Medulla oblongata (tissue), 1 donor: ENCODE measurements at regions not wholly inside any gene's neighbourhood (a gene's known extent, or its start where the extent isn't known, plus 50 kb on each side); places are given as distances from the start of the nearest gene placed in this dataset.
"Not testable (repeated sequence)": the region's sequence is repeated elsewhere in the genome, so short reads cannot be mapped to it uniquely, and the experiment has no call there.

Experiments used
- DNase-seq: peaks from one replicate; pipeline ENCODE4 v3.0.0-alpha.2; 2015; ENCODE audit errors: extremely low spot score

DNA sequence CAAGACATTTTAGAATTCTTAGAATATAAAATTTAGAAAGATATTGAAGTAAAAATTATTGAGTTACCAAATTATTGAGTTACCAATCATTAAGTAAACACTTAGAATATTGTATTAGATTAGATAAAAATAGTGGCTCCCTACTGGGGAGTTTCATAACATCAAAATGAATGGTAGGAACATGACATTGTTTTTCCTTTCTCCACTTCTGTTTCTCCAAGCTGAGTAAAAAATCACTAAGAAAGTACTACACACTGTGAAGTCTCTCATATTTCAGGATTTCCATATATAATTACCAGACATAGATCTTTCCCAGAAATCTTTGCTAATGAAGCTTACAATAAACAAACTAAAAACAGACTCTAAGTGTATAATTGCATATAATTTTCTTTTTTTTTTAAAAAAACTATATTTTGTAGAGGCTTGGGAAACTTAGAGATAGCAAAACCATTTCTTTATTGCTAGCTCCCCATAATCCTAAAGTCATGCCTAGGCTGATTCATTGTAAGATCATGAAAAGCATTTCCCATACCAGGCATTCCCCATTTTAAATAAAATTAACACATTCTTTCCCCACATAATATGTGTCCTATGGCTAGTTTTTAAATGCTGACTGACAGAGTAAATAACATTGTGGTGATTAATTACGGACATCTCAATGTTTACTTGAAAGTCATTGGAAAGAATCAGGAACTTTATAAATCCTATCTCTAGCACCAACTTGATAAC is 1408.7 kb upstream of the GOT2 start:
- DNase-seq = no peak

DNA sequence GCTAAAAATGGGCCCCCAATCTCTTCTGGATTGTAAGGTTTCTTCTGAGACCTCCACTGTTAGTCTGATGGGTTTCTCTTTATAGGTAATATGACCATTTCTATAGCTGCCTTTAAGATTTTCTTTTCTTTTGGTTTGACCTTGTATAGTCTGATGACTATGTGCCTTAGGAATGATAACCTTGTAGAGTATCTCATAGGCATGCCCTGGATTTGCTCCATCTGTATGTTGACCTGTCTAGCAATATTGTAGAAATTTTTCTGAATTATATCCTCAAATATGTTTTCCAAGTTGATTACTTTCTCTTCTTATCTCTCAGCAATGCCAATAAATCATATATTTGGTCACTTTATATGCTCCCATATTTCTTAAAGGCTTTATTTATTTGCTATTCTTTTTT is 1403.8 kb upstream of the GOT2 start:
- no peak for DNase-seq

DNA sequence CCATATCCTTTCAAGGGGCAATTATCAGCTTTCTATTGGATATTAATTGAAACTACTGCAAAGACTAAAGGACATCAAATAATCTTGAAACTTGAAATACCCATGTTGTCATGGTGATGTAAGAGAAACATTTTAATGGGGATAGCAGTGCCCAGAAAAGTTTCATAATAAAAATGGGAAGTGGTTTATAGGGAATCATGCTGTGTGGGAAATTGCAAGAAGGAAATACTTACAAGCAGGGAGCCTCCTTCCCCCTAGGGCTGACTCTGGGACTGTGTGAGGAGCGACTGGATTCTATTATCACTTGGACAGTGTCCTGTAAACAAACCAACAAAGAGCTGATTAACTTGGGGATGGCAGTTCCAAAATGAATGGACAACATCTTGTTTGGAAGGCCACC is 1393.1 kb upstream of the GOT2 start:
- no peak for DNase-seq

DNA sequence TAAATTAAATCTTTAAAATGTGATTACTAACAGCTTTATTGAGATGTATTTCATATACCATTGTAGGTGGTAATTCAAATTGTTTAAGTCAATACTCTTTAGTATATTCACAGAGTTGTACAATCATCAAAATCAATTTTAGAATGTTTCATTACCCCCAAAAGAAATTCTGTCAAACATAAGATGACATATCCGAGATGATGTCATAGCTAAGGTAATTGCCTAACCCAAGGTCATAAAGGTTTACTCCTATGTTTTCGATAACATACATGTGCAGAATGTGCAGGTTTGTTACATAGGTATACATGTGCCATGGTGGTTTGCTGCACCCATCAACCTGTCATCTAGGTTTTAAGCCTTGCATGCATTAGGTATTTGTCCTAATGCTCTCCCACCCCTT is 1392.0 kb upstream of the GOT2 start:
- not testable (repeated sequence) for DNase-seq

DNA sequence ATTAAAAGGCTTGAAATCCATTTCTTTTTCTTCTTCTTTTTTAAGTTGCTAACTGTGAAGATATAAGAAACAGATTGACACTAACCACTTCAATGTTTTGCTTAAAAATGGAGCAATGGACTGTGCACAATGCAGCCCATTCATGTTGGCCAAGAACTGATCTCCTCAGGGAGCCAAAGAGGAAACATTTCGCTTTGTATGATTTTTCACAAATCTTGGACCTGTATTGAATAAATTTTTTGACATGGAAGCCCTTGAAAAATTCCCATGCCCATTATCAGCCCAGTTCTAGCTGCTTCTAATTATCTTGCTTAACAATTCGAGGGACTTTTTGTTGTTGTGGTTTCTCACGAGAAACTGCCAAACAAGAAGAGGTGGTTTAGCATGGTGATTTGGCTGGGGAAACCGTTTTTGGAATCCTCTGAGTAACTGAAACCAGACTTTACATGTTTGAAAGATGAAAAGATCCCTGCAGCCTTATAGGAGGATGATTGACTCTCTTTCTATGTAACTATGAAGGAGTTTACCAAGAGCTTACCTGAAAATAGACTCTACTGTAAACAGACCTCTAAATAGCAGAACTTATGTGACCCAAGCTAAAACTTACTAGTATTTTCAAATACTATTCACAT is 1389.4 kb upstream of the GOT2 start:
- DNase-seq = peak; percentile 3

DNA sequence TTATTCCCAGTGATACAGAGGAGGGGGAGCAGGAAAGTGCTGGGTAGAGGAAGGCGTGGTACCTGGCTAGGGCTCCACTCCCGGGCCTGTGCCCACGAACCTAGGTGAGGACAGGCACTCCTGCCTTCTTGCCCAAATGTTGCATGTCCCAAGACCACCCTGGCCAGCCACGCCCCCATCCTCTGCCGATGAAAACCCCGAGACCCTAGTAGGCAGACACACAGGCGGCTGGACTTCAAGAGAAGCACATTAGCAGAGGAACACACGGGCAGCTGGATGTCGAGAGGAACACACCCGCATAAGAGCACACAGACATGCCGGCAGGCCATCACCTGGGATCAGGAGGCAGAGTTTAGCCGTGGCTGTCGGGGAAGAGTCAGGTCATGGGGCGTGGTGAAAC is 1386.5 kb upstream of the GOT2 start:
- DNase-seq = no peak

DNA sequence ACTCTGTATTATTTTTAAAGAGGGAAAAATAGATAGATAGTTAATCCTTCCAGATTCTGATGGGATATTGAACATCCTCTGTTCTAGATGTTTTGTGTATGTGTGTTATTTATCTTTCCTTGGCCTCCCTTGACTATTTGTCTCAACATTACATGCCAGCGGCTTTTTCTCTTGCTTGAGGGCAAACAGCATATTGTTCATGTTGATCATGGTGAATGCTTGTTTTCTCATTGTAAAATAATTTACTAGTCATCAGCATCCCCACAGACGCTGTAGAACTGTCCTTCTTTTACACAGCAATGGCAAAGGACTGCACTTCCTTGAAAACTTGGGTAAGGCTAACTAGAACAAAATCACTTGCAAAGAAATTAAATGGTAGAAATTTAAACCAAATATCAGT is 1376.4 kb upstream of the GOT2 start:
- no peak for DNase-seq

DNA sequence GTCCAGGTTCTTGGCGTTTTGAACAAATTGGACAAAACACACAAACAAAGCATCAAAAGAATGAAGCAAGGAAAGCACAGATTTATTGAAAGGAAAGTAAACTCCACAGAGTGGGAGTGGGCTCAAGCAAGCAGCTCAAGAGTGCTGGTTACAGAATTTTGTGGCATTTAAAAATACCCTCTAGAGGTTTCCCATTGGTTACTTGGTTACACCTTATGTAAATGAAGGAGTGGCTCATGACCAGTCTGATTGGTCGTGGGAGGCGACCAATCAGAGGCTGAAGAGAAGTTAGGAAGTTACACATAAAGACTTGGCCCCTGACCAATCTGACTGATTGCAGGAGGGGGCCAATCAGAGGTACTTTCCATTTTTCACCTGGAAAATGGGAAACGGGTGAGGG is 1373.8 kb upstream of the GOT2 start:
- no peak for DNase-seq

DNA sequence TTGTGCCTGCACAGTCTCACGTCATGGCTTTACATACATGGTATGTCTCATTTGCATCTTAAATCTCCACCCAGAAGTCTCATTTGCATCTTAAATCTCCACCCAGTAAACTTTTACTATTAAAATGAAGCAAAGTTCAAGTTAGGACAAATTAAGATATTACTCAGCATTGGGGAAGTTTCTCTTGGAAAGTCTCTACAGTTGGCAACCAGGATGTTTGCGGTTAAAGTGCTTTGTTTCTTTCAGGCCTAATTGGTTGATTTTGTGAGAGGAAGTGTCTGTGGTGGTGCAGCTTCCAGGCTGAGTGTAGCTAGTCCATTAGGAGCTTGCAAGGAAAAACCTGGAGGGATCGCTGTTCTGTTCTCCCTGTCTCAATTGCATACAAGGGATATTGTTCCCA is 1373.3 kb upstream of the GOT2 start:
- peak; percentile 12 for DNase-seq

DNA sequence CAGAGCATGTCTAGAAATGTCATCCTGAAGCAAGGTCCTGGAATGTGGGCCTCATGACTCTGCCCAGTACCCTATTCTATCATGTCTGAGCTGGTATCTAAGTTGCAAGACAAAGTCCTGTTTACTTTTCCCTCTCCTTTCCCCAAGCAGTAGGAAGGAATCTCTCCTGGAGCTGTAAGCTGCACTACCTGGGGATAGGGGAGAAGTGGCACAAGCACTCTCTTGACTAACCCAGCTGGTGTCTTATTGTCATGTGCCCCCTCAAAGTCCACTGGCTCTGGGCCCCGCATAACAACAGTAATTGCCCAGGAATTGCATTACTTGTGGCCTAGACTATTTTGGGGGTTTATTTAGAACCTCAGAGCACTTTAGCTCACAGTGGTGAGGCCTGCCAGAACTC is 1366.3 kb upstream of the GOT2 start:
- DNase-seq = no peak

DNA sequence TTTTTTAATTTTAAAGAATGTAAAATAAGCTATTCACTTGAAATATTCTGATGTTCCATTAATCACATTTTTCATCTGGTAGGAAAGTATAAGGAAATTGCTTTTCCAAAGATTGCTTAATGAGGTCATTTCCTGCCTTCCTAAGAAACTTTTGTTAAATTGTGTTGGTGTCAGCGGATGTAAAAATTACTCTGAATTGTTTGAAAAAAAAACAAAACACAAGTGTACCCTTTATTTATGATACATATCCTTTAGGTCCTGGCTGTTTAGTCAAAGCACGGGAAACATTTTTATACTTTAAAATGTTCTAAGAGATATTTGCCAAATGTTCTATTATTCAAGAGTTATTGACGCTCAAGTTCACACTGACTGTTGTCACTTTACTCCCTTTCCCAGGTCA is 1357.4 kb upstream of the GOT2 start:
- no peak for DNase-seq

DNA sequence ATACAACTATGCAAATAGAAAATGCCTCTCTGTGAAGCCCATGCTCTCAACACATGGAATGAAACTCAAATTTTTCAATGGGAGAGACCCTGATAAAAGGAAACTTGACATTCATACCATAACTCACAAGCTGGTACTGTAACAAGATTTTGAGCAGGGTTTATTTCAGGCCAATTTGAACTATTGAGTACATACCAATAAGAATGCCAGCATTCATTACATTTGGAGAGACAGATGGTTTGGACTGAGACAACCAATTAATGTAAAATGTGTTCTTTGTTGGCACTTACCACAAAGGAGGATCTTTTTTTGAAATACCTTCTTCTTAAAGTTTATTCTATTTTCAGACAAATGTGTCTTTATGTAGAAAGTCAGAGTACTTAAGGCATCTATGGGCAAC is 1357.0 kb upstream of the GOT2 start:
- no peak for DNase-seq

DNA sequence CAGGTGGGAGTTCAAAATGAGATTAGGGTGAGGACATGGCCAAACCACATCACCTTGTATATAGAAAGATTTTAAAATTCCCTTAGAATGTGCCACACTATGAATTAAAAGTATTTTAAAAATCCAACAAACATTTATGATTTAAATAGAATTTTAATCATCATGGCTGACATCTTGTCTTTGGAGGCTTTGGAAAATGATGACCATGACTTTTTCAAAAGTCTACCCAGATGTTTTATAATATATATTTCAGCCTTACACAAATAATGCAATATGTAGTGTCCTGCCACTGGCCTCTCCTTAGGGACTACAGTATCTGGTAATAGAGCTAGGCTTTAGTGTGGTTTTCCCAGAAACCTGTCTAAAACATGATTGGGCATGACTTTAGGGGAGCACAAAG is 1353.4 kb upstream of the GOT2 start:
- DNase-seq = no peak

DNA sequence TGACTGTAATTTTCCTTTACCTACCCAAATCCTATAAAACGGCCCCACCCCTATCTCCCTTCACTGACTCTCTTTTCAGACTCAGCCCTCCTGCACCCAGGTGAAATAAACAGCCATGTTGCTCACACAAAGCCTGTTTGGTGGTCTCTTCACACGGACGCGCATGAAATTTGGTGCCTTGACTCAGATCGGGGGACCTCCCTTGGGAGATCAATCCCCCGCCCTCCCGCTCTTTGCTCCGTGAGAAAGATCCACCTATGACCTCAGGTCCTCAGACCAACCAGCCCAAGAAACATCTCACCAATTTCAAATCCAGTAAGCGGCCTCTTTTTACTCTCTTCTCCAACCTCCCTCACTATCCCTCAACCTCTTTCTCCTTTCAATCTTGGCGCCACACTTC is 1344.7 kb upstream of the GOT2 start:
- DNase-seq = not testable (repeated sequence)

DNA sequence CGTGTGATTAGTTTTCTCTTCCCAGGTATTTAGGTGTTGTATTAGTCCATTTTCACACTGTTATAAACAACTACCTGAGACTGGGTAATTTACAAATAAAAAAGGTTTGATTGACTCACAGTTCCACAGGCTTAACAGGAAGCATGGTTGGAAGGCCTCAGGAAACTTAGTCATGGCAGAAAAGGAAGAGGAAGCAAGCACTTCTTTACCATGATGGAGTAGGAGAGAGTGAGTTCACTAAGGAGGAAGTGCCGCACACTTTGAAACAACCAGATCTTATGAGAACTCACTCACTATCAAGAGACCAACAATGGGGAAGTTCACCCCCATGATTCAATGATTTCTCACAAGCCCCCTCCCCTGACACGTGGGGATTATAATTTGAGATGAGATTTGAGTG is 1343.7 kb upstream of the GOT2 start:
- no peak for DNase-seq

DNA sequence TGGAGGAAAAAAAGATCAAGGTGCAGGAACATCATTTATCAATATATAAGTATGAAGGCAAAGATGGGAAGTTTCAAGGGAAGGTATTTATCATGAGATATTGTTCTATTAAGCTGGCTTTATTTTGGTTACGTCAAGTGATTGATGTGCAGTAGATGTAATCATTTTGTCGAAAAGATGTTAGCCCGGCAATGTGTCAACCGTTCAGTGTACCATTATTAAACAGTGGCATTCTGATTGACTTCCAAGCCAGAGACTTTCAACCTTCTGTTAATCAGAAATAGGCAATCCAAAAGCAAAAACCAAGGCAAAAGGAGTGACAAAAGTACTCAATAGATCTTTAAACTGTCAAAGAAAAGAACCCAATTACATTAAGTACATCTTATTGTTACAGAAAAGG is 1340.3 kb upstream of the GOT2 start:
- DNase-seq = no peak

DNA sequence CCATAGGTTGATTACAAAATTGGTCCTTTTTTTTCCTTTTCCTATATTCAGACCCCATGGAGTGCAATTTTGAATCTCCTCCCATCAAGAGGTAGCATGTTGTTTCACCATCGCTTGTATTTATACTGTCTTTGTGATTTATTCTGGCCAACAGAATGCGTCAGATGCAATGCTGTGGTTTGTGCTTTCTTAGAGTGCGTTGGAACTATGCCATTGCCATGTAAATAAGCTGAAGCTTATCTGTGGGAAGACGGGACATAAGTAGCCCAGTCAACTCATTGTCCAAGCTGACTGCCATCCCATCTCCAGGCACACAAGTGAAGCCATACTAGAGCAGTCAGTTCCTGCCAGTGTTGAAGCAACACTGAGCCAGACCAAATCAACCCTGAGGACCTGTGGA is 1339.3 kb upstream of the GOT2 start:
- DNase-seq = no peak

DNA sequence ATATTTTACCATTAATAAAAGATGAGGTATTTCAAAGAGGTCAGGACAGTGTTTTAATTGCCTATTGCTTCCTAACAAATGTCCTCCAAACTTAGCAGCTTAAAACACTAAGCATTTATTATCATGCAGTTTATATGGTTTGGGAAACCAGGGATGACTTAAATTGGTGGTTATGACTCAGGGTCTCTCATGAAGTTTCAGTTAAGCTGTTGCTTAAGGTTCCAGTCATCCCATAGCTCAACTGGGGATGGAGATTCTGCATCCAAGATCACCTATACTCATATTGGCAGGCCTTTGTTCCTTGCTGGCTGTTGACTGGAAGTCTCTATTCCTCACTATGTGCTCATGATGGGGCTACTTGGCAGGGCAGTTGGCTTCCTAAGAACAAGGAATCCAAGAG is 1329.9 kb upstream of the GOT2 start:
- no peak for DNase-seq

DNA sequence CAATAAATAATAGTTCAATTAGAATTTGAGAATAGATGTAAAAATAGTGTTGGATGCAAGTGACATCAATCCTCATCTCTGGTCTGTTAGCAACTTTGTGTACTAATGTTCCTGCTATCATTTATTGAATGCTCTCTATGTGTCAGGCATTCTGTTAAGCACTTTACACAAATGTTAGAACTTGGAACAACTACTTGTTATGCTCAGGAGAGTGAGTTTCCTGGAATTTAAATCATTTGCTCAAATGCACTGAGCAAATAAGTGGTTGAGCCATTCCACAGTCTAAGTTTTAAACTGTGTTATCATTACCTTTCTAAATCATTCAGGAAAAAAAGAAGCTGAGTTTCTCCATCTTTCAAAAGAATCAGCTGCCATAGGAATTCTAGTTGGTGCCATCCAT is 1327.3 kb upstream of the GOT2 start:
- no peak for DNase-seq

DNA sequence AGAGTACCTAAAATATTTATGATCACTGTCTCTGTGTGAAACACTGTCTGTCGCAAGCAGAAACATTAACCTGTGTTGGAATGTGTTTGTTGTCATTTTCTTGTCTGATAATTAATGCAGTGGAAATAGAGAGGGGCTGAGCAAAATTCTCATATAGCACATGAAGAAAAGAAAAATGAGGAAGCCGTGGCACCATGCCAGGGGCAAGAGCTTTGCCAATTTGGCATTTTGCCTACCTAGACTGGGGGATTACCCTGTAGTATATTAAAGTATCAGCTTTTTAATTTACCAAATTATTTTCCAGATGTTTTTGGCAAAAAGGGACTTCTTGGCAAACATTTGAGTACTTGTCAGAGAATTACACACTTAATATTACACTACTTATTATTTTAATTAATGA is 1326.6 kb upstream of the GOT2 start:
- no peak for DNase-seq

DNA sequence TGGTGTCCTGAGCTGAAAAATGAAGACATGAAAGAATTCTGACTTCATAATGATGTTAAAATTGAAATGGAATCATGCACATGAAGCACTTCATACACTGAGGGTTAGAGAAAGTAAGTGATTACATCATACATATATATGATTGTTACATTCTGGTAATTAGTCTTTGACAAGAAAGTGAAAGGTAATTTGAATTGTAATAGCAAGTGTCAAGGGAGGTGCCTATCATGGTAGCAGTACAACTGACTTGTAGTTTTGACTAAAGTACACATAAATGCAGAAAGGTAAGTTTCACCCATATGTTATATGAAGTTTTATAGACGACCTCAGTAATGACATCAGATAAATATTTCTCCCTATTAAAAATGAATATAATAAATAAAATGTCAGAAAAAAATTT is 1325.0 kb upstream of the GOT2 start:
- no peak for DNase-seq

DNA sequence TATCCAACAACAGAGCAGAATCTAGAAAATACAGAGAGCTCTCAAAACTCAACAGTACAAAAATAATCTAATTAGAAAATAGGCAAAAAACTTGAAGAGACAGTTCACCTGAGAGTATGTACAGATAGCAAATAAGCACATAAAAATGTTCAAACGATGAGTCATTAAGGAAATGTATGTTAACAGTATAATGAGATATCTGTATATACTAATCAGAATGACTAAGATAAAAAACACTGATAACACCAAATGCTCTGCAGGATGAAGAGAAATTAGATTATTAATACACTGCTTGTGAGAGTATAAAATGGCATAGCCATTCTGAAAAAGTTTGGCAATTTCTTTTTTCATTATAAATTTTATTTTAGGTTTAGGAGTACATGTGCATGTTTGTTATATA is 1307.6 kb upstream of the GOT2 start:
- no peak for DNase-seq

DNA sequence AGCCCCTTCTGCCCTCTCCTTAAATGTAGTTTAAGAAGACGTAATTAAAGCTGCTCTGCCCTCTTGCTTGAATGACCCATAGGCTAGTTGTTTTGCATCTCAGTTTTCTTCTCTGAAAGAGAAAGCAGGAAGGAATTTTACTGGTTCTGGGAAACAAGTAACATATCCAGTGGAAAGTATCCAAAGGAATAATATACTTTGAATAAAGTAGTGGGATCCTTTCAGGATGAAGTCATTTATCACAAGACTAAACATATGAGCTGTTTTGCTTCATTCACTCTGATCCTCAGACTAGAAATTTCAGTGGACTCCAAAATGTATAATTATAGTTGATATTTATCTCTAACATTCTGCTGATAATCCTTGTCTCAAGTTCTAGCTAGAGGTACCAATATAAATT is 1297.6 kb upstream of the GOT2 start:
- DNase-seq = no peak

DNA sequence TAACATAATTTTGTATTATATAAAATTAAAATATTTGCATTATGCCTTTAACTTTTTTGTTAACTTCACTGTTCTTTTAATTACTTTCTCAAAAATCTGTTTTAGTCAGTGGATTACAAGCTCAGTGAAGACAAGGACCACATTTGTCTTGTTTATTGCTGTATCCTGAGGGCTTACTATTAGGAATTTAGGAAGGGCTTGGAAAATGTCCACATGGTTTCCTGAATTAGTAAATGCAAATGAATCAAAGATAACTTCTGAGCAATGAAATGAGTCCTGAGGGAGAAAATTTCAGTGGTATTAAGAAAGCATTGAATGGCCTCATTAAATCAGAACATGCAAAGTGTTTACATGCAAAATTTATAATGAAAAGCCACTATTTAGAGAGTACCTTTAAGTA is 1293.2 kb upstream of the GOT2 start:
- no peak for DNase-seq
